AG04449 (cell line): ENCODE measurements at regions not wholly inside any gene's neighbourhood (a gene's known extent, or its start where the extent isn't known, plus 50 kb on each side); places are given as distances from the start of the nearest gene placed in this dataset.

Source experiments
- CTCF ChIA-PET: fragments of 350-600 bp; formaldehyde crosslinking; extraction: SDS; loops from one replicate; lab custom pipeline; 2021; ENCODE audit warnings: antibody characterized with exemption; lab: Yijun Ruan, JAX
- POLR2A ChIA-PET: fragments of 400-600, 350-600 bp; formaldehyde crosslinking; extraction: SDS; loops from one replicate; lab custom pipeline; 2020; ENCODE audit warnings: antibody characterized with exemption, inconsistent platforms; lab: Yijun Ruan, JAX
- DNase-seq: peaks from one replicate; pipeline ENCODE4 v3.0.0-alpha.2; 2010; ENCODE audit warnings: low read depth, low spot score
- H3K4me3 ChIP-seq: 2 replicates; pipeline ENCODE4 v1.5.1; 2011; ENCODE audit warnings: low read depth, mild to moderate bottlenecking, control low read depth, low read length
- CTCF ChIP-seq: IDR thresholded peaks from one replicate; pipeline ENCODE4 v1.5.1; 2011; ENCODE audit warnings: mild to moderate bottlenecking, moderate library complexity, low read length, control low read depth, inconsistent platforms; ENCODE audit not compliant: insufficient read depth; ENCODE audit errors: missing control alignments

GRCh38 chr13:53743906-53744305 is 715.3 kb downstream of the OLFM4 start:
- TF ChIP-seq CTCF: no peak
- ChIA-PET CTCF (no interaction called here), POLR2A (no interaction called here)
- H3K4me3 ChIP-seq: no peak overlapping the region
- DNase-seq: no peak

DNA sequence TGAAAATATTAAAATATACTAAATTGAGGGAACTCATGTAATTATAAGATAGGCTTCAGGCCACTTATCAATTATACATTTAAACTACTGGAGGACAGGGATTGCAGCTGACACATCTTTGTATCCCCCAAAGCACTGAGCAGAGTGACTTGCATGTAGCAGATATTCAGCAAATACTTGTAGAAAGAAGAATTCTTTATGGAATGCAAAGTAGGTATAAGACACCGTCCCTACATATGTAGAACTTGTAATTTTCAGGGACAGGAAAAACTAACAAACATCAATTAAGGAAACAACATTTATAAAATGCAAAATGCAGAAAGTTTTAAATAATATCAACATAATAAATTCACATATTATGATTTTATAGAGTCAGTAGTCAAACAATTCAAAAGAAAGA is 719.2 kb downstream of the OLFM4 start:
- CTCF ChIA-PET: no interaction called here
- POLR2A ChIA-PET: no interaction called here
- no peak overlapping the region for H3K4me3 ChIP-seq
- no peak for TF ChIP-seq CTCF
- DNase-seq: no peak

DNA sequence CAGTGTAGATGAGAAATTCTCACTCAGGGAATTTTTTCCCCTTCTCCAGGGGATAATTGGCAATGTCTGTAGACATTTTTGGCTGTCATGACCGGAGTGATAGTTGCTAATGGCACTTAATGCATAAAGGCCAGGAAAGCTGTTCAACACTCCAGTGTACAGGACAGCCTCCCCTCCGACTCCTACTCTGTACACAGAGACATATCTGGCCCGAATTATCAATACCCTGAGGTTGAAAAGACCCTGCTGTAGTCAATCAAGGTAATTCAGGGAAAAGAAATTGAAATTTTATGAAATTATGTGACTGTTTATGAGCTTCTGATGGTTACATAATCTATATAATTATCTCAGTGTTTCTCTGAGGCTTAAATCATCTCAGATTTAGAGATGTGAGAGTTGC is 720.7 kb downstream of the OLFM4 start:
- DNase-seq: no peak
- TF ChIP-seq CTCF: no peak
- ChIA-PET CTCF (no interaction called here), POLR2A (no interaction called here)
- H3K4me3 ChIP-seq: no peak overlapping the region

GRCh38 chr13:53759016-53759415 is 730.4 kb downstream of the OLFM4 start:
- CTCF ChIA-PET: no interaction called here
- TF ChIP-seq CTCF: no peak
- no peak for DNase-seq
- POLR2A ChIA-PET: no interaction called here
- H3K4me3 ChIP-seq: no peak overlapping the region

- no peak overlapping the region for H3K4me3 ChIP-seq
- no peak for TF ChIP-seq CTCF
- no peak for DNase-seq
- ChIA-PET CTCF (no interaction called here), POLR2A (no interaction called here)
Observed at GRCh38 chr13:53775807-53776206, 747.2 kb downstream of the OLFM4 start.

DNA sequence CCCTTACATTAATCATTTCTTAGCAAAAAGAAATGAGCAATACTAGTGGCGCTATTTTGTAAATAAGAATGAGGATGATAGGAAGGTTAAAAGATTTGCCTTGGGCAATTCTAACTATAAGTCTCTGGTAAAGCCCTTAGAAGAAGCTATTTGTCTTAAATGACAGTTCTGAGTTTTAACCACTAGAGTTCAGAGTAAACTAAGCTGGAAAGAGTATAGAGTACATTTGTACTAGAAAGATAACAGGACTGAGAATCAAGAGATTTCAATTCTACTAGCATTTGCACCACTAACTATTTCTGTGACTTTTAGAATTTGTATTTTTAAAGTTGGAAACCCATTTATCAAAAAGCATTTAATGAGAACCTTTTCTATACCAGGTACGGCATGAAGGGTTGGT is 750.3 kb downstream of the OLFM4 start:
- H3K4me3 ChIP-seq: no peak overlapping the region
- ChIA-PET CTCF (no interaction called here), POLR2A (no interaction called here)
- DNase-seq: no peak
- TF ChIP-seq CTCF: no peak
